Neural progenitor cell (in vitro differentiated cells): ENCODE measurements at regions not wholly inside any gene's neighbourhood (a gene's known extent, or its start where the extent isn't known, plus 50 kb on each side); places are given as distances from the start of the nearest gene placed in this dataset.

ENCODE experiments used
- DNase-seq: peaks from one replicate; pipeline ENCODE4 v3.0.0-alpha.2; 2016; ENCODE audit warnings: low spot score
- H2AFZ ChIP-seq: fragments of 200-600 bp; sonication (generic); replicated peaks from 2 replicates; pipeline ENCODE4 v1.6.1; 2016; ENCODE audit warnings: antibody characterized with exemption
- H3F3A ChIP-seq: fragments of 200-600 bp; sonication (generic); 2 replicates; pipeline ENCODE4 v1.6.1; 2016; ENCODE audit warnings: antibody characterized with exemption, low read depth
- H3K27ac ChIP-seq: fragments of 200-600 bp; sonication (generic); 2 replicates; pipeline ENCODE4 v1.5.1; 2016; ENCODE audit warnings: mild to moderate bottlenecking
- H3K27me3 ChIP-seq: fragments of 200-600 bp; sonication (generic); 2 replicates; pipeline ENCODE4 v1.6.1; 2016; ENCODE audit warnings: mild to moderate bottlenecking, moderate library complexity
- H3K36me3 ChIP-seq: fragments of 200-600 bp; sonication (generic); 2 replicates; pipeline ENCODE4 v1.5.1; 2016
- H3K4me1 ChIP-seq: fragments of 200-600 bp; sonication (generic); 2 replicates; pipeline ENCODE4 v1.6.1; 2016; ENCODE audit warnings: mixed run types
- H3K4me2 ChIP-seq: fragments of 200-600 bp; sonication (generic); 2 replicates; pipeline ENCODE4 v1.6.1; 2016
- H3K4me3 ChIP-seq: fragments of 200-600 bp; sonication (generic); 2 replicates; pipeline ENCODE4 v1.5.1; 2016
- H3K79me2 ChIP-seq: fragments of 200-600 bp; sonication (generic); 2 replicates; pipeline ENCODE4 v1.6.1; 2016; ENCODE audit warnings: low read depth
- H3K9ac ChIP-seq: fragments of 200-600 bp; sonication (generic); 2 replicates; pipeline ENCODE4 v1.6.1; 2016
- H3K9me3 ChIP-seq: fragments of 200-600 bp; sonication (generic); 2 replicates; pipeline ENCODE4 v1.5.1; 2016; ENCODE audit warnings: low read depth
- H4K20me1 ChIP-seq: fragments of 200-600 bp; sonication (generic); 2 replicates; pipeline ENCODE4 v1.6.1; 2016; ENCODE audit warnings: low read depth
- H3K27ac Mint-ChIP-seq: 3 replicates; pipeline ENCODE4 v1.8.0; 2021; ENCODE audit warnings: mixed read lengths
- H3K27me3 Mint-ChIP-seq: 2 replicates; pipeline ENCODE4 v1.8.0; 2022; ENCODE audit warnings: low read depth, mild to moderate bottlenecking, inconsistent platforms, moderate library complexity, mixed read lengths; ENCODE audit not compliant: insufficient read depth
- H3K36me3 Mint-ChIP-seq: 3 replicates; pipeline ENCODE4 v1.8.0; 2021; ENCODE audit warnings: mixed read lengths
- H3K4me1 Mint-ChIP-seq: 3 replicates; pipeline ENCODE4 v1.8.0; 2021; ENCODE audit warnings: mixed read lengths
- H3K4me3 Mint-ChIP-seq: 3 replicates; pipeline ENCODE4 v1.8.0; 2021; ENCODE audit warnings: mild to moderate bottlenecking, moderate library complexity, mixed read lengths
- H3K9me3 Mint-ChIP-seq: 3 replicates; pipeline ENCODE4 v1.8.0; 2020; ENCODE audit warnings: mixed read lengths
- EZH2 ChIP-seq: fragments of 200-600 bp; sonication (generic); IDR thresholded peaks from 2 replicates; pipeline ENCODE4 v1.6.1; 2017; ENCODE audit warnings: antibody characterized with exemption, mild to moderate bottlenecking, moderate library complexity
- EZH2phosphoT487 ChIP-seq: fragments of 200-600 bp; sonication (generic); IDR thresholded peaks from 2 replicates; pipeline ENCODE4 v1.6.1; 2017; ENCODE audit warnings: antibody characterized with exemption
- TF ChIP-seq, protein P1 (sequence below): fragments of 200-600 bp; sonication (generic); IDR thresholded peaks from 2 replicates; pipeline ENCODE4 v1.5.1; 2017; ENCODE audit warnings: antibody characterized with exemption, mild to moderate bottlenecking

DNA sequence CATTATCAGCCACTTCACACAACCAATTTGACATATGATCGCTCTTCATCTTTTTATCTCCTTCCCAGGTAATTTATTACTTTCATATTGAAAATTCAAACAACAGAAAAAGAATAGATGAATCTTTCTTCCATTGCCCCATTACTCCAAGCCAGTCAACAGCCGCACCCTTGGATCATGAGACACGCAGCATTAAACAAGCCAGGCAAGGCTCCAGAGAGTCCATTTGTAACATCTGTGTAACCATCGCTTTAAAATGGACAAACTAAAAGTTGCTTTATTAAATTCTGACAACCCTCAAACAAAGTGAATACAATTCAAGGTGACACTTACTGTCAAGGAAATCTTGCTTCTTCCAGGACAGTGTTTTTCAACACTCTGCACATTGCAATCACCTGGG is 200.3 kb downstream of the EPM2A start:
- H3K9me3 Mint-ChIP-seq: no peaks in the 10 kb centered on the region
- no peak overlapping the region for H3K9ac ChIP-seq
- no peak for TF ChIP-seq EZH2
- TF ChIP-seq EZH2phosphoT487: no peak
- TF ChIP-seq, protein P1, sequence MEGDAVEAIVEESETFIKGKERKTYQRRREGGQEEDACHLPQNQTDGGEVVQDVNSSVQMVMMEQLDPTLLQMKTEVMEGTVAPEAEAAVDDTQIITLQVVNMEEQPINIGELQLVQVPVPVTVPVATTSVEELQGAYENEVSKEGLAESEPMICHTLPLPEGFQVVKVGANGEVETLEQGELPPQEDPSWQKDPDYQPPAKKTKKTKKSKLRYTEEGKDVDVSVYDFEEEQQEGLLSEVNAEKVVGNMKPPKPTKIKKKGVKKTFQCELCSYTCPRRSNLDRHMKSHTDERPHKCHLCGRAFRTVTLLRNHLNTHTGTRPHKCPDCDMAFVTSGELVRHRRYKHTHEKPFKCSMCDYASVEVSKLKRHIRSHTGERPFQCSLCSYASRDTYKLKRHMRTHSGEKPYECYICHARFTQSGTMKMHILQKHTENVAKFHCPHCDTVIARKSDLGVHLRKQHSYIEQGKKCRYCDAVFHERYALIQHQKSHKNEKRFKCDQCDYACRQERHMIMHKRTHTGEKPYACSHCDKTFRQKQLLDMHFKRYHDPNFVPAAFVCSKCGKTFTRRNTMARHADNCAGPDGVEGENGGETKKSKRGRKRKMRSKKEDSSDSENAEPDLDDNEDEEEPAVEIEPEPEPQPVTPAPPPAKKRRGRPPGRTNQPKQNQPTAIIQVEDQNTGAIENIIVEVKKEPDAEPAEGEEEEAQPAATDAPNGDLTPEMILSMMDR: no peak
- no peaks in the 10 kb centered on the region for H3K27me3 Mint-ChIP-seq
- no peak overlapping the region for H3K4me2 ChIP-seq
- no peak overlapping the region for H3K27ac ChIP-seq
- H3K4me1 ChIP-seq: peaks cover 31% of the 10 kb centered on the region
- peaks cover 17% of the 10 kb centered on the region for H3F3A ChIP-seq
- H3K36me3 Mint-ChIP-seq: no peaks in the 10 kb centered on the region
- no peak for DNase-seq
- no peak overlapping the region for H3K4me3 ChIP-seq
- no peak overlapping the region for H3K4me3 Mint-ChIP-seq
- no peak overlapping the region for H2AFZ ChIP-seq
- peaks cover 8% of the 10 kb centered on the region for H3K4me1 Mint-ChIP-seq
- H3K36me3 ChIP-seq: no peaks in the 10 kb centered on the region
- H3K79me2 ChIP-seq: no peaks in the 10 kb centered on the region
- H3K9me3 ChIP-seq: no peaks in the 10 kb centered on the region
- no peaks in the 10 kb centered on the region for H4K20me1 ChIP-seq
- no peaks in the 10 kb centered on the region for H3K27me3 ChIP-seq
- no peak overlapping the region for H3K27ac Mint-ChIP-seq

DNA sequence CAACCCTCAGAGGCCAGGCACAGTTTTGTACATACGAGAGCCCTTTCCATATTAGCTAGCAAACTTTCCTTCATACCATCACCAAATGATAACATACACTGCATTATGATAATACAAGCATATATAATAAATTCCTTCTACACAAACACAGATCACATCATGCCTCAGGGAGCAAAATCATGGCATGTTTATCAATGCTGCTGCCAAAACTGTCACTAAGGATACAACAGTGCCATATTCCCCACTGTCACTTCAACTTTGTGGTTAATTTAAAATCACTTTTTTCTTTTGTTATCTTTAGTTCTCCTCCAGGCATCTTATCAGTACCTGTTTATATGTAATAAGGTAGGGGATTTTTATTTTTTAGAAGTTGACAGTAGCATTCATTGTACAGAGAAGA is 196.3 kb downstream of the EPM2A start:
- no peak overlapping the region for H3K27ac Mint-ChIP-seq
- H3F3A ChIP-seq: no peaks in the 10 kb centered on the region
- no peak overlapping the region for H3K4me3 ChIP-seq
- no peak overlapping the region for H2AFZ ChIP-seq
- TF ChIP-seq, protein P1: no peak
- TF ChIP-seq EZH2phosphoT487: no peak
- no peak for TF ChIP-seq EZH2
- no peak overlapping the region for H3K4me3 Mint-ChIP-seq
- no peaks in the 10 kb centered on the region for H3K9me3 Mint-ChIP-seq
- peaks cover 5% of the 10 kb centered on the region for H3K4me1 ChIP-seq
- peaks cover 5% of the 10 kb centered on the region for H3K4me1 Mint-ChIP-seq
- no peak overlapping the region for H3K9ac ChIP-seq
- no peaks in the 10 kb centered on the region for H3K36me3 Mint-ChIP-seq
- no peak for DNase-seq
- no peak overlapping the region for H3K27ac ChIP-seq
- H3K9me3 ChIP-seq: no peaks in the 10 kb centered on the region
- no peaks in the 10 kb centered on the region for H3K27me3 Mint-ChIP-seq
- H3K36me3 ChIP-seq: no peaks in the 10 kb centered on the region
- H3K79me2 ChIP-seq: no peaks in the 10 kb centered on the region
- H3K4me2 ChIP-seq: no peak overlapping the region
- no peaks in the 10 kb centered on the region for H3K27me3 ChIP-seq
- H4K20me1 ChIP-seq: no peaks in the 10 kb centered on the region

- H4K20me1 ChIP-seq: no peaks in the 10 kb centered on the region
- H2AFZ ChIP-seq: no peak overlapping the region
- peaks cover 5% of the 10 kb centered on the region for H3K4me1 ChIP-seq
- Mint-ChIP-seq H3K4me1 (peaks cover 7% of the 10 kb centered on the region), H3K27ac (no peak overlapping the region), H3K36me3 (no peaks in the 10 kb centered on the region), H3K27me3 (no peaks in the 10 kb centered on the region), H3K9me3 (no peaks in the 10 kb centered on the region), H3K4me3 (no peak overlapping the region)
- H3K4me3 ChIP-seq: no peak overlapping the region
- H3K27ac ChIP-seq: no peak overlapping the region
- no peaks in the 10 kb centered on the region for H3F3A ChIP-seq
- DNase-seq: no peak
- no peak overlapping the region for H3K9ac ChIP-seq
- no peaks in the 10 kb centered on the region for H3K27me3 ChIP-seq
- no peak overlapping the region for H3K4me2 ChIP-seq
- H3K79me2 ChIP-seq: no peaks in the 10 kb centered on the region
- H3K36me3 ChIP-seq: no peaks in the 10 kb centered on the region
- H3K9me3 ChIP-seq: no peaks in the 10 kb centered on the region
- TF ChIP-seq, protein P1: no peak
- TF ChIP-seq EZH2phosphoT487: no peak
- no peak for TF ChIP-seq EZH2
Measured at GRCh38 chr6:145539831-145540230, 195.5 kb downstream of the EPM2A start.
